ENCODE measurements at regions not wholly inside any gene's neighbourhood (a gene's known extent, or its start where the extent isn't known, plus 50 kb on each side); places are given as distances from the start of the nearest gene placed in this dataset.

- no peak for DNase-seq (ENCODE audit: low read depth, low spot score)
Measured at GRCh38 chr9:74443036-74443750, 53.9 kb upstream of the RORB start.

GRCh38 chr9:74444369-74444768 is 52.8 kb upstream of the RORB start:
- no peak for DNase-seq (ENCODE audit: low read depth, low spot score)
